ENCODE measurements at regions not wholly inside any gene's neighbourhood (a gene's known extent, or its start where the extent isn't known, plus 50 kb on each side); places are given as distances from the start of the nearest gene placed in this dataset.

DNA sequence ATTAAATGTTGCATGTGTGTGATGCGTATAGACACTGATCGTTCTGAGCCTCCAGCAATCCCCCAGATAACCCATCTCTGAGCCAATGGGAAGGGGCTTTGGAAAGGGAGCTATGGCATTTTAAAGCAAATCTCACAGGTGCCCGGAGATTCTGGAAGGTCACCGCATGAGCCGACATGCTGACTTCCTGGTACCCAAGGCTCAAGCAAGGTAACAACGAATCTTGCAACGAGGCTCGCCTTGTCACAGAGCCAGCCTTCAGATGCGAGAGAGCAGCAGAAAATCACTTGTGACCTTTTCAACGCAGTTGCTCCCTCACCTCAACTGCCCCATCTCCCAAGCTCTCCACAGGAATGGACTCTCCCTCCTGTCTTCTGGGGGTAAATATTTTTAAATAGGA, 154.8 kb upstream of the CDH5 start:
- DNase-seq (ENCODE audit: low read depth): no peak
- TF ChIP-seq, protein P1, sequence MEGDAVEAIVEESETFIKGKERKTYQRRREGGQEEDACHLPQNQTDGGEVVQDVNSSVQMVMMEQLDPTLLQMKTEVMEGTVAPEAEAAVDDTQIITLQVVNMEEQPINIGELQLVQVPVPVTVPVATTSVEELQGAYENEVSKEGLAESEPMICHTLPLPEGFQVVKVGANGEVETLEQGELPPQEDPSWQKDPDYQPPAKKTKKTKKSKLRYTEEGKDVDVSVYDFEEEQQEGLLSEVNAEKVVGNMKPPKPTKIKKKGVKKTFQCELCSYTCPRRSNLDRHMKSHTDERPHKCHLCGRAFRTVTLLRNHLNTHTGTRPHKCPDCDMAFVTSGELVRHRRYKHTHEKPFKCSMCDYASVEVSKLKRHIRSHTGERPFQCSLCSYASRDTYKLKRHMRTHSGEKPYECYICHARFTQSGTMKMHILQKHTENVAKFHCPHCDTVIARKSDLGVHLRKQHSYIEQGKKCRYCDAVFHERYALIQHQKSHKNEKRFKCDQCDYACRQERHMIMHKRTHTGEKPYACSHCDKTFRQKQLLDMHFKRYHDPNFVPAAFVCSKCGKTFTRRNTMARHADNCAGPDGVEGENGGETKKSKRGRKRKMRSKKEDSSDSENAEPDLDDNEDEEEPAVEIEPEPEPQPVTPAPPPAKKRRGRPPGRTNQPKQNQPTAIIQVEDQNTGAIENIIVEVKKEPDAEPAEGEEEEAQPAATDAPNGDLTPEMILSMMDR (conservative IDR thresholded peaks at IDR 0.05; ENCODE audit: low read depth, low read length): no peak
- H3K4me3 ChIP-seq (ENCODE audit: low read depth, low read length): no peak overlapping the region

DNA sequence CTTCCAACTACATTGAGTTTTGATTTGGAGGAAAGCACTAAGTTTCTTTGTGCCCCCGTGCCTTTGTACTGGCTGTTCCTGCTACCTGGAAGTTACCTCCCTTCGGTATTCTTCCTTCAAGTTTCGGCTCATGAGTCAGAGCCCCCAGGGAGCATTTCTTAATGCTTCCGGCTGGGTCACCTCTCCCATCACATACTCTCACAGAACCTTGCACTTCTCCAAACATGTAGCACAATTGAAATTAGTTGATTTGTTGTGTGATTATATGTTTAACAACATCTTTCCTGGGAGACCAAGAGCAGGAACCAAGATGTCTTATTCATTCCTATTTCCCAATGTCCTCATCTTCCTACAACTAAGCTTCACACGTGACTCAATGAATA, 158.6 kb upstream of the CDH5 start:
- no peak for DNase-seq (ENCODE audit: low read depth)
- H3K4me3 ChIP-seq (ENCODE audit: low read depth, low read length): no peak overlapping the region
- TF ChIP-seq, protein P1 (conservative IDR thresholded peaks at IDR 0.05; ENCODE audit: low read depth, low read length): no peak

DNA sequence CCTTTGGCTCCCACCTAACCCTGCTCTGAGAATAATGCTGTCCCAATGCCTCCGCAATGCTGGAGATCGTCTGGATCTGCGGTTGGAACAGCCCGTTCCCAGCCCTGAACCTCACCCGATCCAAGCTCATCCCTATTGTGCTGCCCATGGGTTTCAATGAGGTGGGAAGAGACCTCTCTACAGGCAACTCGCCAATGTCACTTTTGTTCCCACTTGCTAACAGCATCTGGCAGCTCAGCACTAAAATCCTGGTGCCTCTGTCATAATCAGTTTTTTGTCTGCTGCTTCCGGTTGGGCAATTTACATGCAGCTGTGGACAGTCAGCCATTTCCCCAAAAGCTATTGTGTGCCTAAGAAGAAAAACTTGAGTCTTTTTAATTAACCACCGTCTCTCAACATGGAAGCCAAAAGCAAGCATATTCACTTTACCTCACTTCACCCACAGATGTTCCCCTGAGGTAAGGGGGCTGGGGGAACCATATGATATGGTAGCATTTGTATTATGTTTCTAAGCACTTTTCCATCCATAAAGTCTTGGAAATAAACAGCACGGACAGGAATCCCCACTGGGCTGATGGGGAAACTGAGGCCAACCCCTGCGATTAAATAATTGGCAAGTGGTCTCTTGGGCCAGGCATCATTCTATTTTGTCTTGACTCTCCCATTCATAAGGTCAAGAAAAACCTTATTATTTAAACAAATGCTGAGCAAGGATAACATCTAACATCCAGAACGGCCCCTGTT, 159.2 kb upstream of the CDH5 start:
- DNase-seq (ENCODE audit: low read depth): no peak
- H3K4me3 ChIP-seq (ENCODE audit: low read depth, low read length): no peak overlapping the region
- TF ChIP-seq, protein P1 (conservative IDR thresholded peaks at IDR 0.05; ENCODE audit: low read depth, low read length): no peak

DNA sequence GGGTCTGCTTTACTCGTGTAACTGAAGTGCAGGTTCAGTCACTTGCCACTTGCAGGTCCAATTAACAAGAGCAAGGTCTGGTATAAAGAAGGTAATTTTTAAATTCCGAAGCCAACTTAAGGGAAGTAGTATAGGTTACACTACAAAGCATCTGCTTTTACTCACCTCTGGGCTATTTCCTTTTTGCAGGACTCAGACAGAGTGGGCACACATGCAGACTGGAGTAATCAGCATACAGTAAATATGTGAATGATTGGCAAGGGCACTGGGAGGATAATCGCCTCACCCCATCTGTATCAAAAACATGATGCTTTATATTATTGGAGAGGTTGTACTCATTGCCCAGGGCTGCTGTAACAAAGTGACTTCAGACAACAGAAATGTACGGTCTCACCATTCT, 160.1 kb upstream of the CDH5 start:
- TF ChIP-seq, protein P1 (conservative IDR thresholded peaks at IDR 0.05; ENCODE audit: low read depth, low read length): no peak
- no peak for DNase-seq (ENCODE audit: low read depth)
- H3K4me3 ChIP-seq (ENCODE audit: low read depth, low read length): no peak overlapping the region

DNA sequence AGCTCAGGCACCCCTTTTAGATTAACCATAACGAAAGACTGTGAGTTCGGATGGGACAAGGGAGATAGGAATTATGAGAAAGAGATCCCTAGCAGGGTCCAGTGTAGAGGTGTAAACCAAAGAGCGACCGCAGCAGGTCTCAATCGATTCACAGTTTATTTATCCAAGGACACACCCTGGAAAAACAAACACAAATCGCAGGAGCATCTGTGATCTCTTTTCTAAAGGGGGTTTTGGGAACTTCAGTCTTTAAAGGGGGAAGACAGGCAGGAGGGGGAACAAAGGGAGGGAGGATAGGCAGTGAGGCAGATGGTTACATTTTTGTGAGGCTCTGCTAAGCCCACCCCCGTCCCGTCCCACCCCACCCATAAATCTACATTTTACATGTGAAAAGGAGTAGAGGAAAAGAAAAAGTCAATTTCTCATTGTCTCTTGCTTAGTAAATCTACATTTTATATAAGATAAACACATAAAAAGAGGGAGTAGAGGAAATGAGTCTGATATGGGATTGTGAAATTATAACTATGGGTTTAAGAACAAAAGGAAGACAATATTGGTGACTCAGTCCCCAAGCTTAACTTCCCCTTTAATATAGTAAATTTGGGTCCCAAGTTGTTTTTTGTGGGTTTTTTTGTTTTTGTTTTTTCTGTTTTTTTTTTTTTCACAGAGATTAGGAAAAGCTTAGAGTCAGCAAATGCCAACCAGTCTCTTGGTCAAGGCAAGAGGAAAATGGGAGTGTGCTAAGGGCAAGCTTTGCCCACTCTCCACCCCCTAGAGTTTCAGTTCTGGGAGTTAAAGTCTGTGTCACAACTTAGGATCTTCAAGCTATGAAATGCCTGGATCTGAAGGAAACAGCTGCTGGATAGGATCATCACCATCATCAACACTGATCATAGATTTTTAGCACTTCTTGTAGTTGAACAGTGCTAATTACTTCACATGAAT, 160.9 kb upstream of the CDH5 start:
- no peak for DNase-seq (ENCODE audit: low read depth)
- TF ChIP-seq, protein P1 (conservative IDR thresholded peaks at IDR 0.05; ENCODE audit: low read depth, low read length): no peak
- H3K4me3 ChIP-seq (ENCODE audit: low read depth, low read length): no peak overlapping the region

DNA sequence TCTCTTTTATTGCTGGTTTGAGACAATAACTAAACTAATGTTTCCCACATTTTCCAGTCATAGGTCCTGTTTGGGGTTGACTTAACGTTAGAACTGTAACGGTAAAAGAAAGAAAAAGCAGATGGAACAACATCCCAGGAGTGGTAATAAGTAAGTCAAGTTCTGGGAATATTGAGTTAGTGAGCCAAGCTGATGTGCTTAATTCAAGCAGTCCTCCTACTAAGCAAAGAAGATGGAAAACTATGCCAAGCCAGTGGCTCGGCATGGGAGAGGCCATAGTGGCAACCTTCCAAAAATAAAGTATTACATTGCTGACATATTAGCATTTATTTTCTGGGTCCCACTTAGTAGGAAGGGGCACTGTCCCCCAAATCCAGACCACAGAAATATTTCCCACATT, 161.7 kb upstream of the CDH5 start:
- DNase-seq (ENCODE audit: low read depth): no peak
- no peak overlapping the region for H3K4me3 ChIP-seq (ENCODE audit: low read depth, low read length)
- TF ChIP-seq, protein P1 (conservative IDR thresholded peaks at IDR 0.05; ENCODE audit: low read depth, low read length): no peak
